Thoracic aorta (tissue), 2 donors: ENCODE measurements at regions not wholly inside any gene's neighbourhood (a gene's known extent, or its start where the extent isn't known, plus 50 kb on each side); places are given as distances from the start of the nearest gene placed in this dataset.
"Not testable (repeated sequence)": the region's sequence is repeated elsewhere in the genome, so short reads cannot be mapped to it uniquely, and the experiment has no call there.

Experiments
- ATAC-seq: fragments of 150-250 bp; one replicate; pipeline ENCODE4 v1.8.0; 2017; ENCODE audit warnings: low read depth; ENCODE audit not compliant: insufficient number of reproducible peaks, low FRiP score
- DNase-seq: peaks from one replicate; pipeline ENCODE4 v3.0.0-alpha.2; 2020; ENCODE audit warnings: low spot score
- H3K27ac ChIP-seq, 2 donors: fragments of 200-600 bp; sonication (generic); 1 replicate in 1 of 2; 2 replicates in 1 of 2; pipeline ENCODE4 v1.5.1; 2016; ENCODE audit warnings: mild to moderate bottlenecking in 2 of 2, moderate library complexity in 2 of 2
- H3K27me3 ChIP-seq: fragments of 200-600 bp; sonication (generic); replicated peaks from 2 replicates; pipeline ENCODE4 v1.6.0; 2016; ENCODE audit warnings: mild to moderate bottlenecking; ENCODE audit not compliant: insufficient read depth
- H3K36me3 ChIP-seq: fragments of 200-600 bp; sonication (generic); one replicate; pipeline ENCODE4 v1.5.1; 2016
- H3K4me1 ChIP-seq, 2 donors: fragments of 200-600 bp; sonication (generic); 1 replicate in 1 of 2; 2 replicates in 1 of 2; pipeline versions ENCODE4 v1.5.1 to v1.6.0; 2016; ENCODE audit warnings: low read depth in 2 of 2, mild to moderate bottlenecking in 1 of 2; ENCODE audit not compliant: control insufficient read depth in 1 of 2
- H3K4me3 ChIP-seq: fragments of 200-600 bp; sonication (generic); 2 replicates; pipeline ENCODE4 v1.5.1; 2016; ENCODE audit warnings: mild to moderate bottlenecking
- H3K9me3 ChIP-seq: fragments of 200-600 bp; sonication (generic); 2 replicates; pipeline ENCODE4 v1.5.1; 2016
- CTCF ChIP-seq: fragments of 200-600 bp; sonication (generic); IDR thresholded peaks from one replicate; pipeline ENCODE4 v1.5.1; 2019; ENCODE audit warnings: antibody characterized with exemption

GRCh38 chr4:79247695-79248394, 78.0 kb downstream of the NAA11 start:
- TF ChIP-seq CTCF: no peak
- DNase-seq: no peak
- ATAC-seq: no peak
- Histone ChIP-seq H3K36me3 (no peaks in the 10 kb centered on the region), H3K27ac (no peak overlapping the region), H3K9me3 (no peaks in the 10 kb centered on the region), H3K27me3 (no peaks in the 10 kb centered on the region), H3K4me1 (peaks cover 0 to 3% of the 10 kb centered on the region in 2 donors), H3K4me3 (no peak overlapping the region)

GRCh38 chr4:79245200-79245940, 80.5 kb downstream of the NAA11 start:
- ATAC-seq, H3K4me1 ChIP-seq, H3K4me3 ChIP-seq, H3K36me3 ChIP-seq, H3K9me3 ChIP-seq, H3K27me3 ChIP-seq, DNase-seq, H3K27ac ChIP-seq: not testable (repeated sequence)

GRCh38 chr4:79241846-79242245, 84.0 kb downstream of the NAA11 start:
- no peak for ATAC-seq
- TF ChIP-seq CTCF: no peak
- H3K27ac ChIP-seq: no peak overlapping the region

GRCh38 chr4:79237851-79238250, 88.0 kb downstream of the NAA11 start:
- no peak for TF ChIP-seq CTCF
- no peak for DNase-seq
- Histone ChIP-seq H3K9me3 (no peaks in the 10 kb centered on the region), H3K27me3 (no peaks in the 10 kb centered on the region), H3K36me3 (no peaks in the 10 kb centered on the region), H3K4me3 (no peak overlapping the region), H3K27ac (no peak overlapping the region), H3K4me1 (peaks cover 0 to under 1% of the 10 kb centered on the region in 2 donors)
- no peak for ATAC-seq

More at GRCh38 chr4:79241846-79242245, 84.0 kb downstream of the NAA11 start:
- DNase-seq: no peak
- H3K4me3 ChIP-seq: no peak overlapping the region
- H3K9me3 ChIP-seq: no peaks in the 10 kb centered on the region
- no peaks in the 10 kb centered on the region for H3K4me1 ChIP-seq
- no peaks in the 10 kb centered on the region for H3K36me3 ChIP-seq
- no peaks in the 10 kb centered on the region for H3K27me3 ChIP-seq

GRCh38 chr4:79236785-79237184, 89.1 kb downstream of the NAA11 start:
- Histone ChIP-seq H3K4me3 (no peak overlapping the region), H3K9me3 (no peaks in the 10 kb centered on the region), H3K36me3 (no peaks in the 10 kb centered on the region), H3K27ac (no peak overlapping the region), H3K27me3 (no peaks in the 10 kb centered on the region), H3K4me1 (peaks cover 0 to 4% of the 10 kb centered on the region in 2 donors)
- DNase-seq (no peak), ATAC-seq (no peak)
- no peak for TF ChIP-seq CTCF
